Prostate gland (tissue), 2 donors: ENCODE measurements at regions not wholly inside any gene's neighbourhood (a gene's known extent, or its start where the extent isn't known, plus 50 kb on each side); places are given as distances from the start of the nearest gene placed in this dataset.

Experiments used
- DNase-seq: peaks from one replicate; pipeline ENCODE4 v3.0.0-alpha.2; 2019; ENCODE audit warnings: low spot score
- H3K27ac ChIP-seq, 2 donors: fragments of 200-600 bp; sonication (generic); 2 replicates each; pipeline ENCODE4 v1.5.1; 2017 to 2019
- H3K27me3 ChIP-seq: fragments of 200-600 bp; sonication (generic); replicated peaks from 2 replicates; pipeline ENCODE4 v1.5.1; 2019; ENCODE audit not compliant: insufficient read depth
- H3K36me3 ChIP-seq, 2 donors: fragments of 200-600 bp; sonication (generic); 1 replicate in 1 of 2; 2 replicates in 1 of 2; pipeline versions ENCODE4 v1.5.1 to v1.8.1; 2017 to 2019
- H3K4me1 ChIP-seq: fragments of 200-600 bp; sonication (generic); replicated peaks from 2 replicates; pipeline ENCODE4 v1.5.1; 2019
- H3K4me3 ChIP-seq, 2 donors: fragments of 200-600 bp; sonication (generic); 2 replicates each; pipeline ENCODE4 v1.5.1; 2017 to 2019
- H3K9me3 ChIP-seq: fragments of 200-600 bp; sonication (generic); 2 replicates; pipeline ENCODE4 v1.5.1; 2017
- POLR2A ChIP-seq: fragments of 450-650 bp; IDR thresholded peaks from one replicate; pipeline ENCODE4 v1.6.1; 2016; ENCODE audit warnings: antibody characterized with exemption, mild to moderate bottlenecking
- POLR2AphosphoS5 ChIP-seq: sonication (generic); formaldehyde crosslinking; IDR thresholded peaks from one replicate; pipeline ENCODE4 v1.6.1; 2017; ENCODE audit warnings: antibody characterized with exemption
- WGBS: methylation state at CpG from one replicate; pipeline ENCODE4 v1.1.5; 2018; 5-methylcytosine and 5-hydroxymethylcytosine counted together
- intact Hi-C: fragments of 100-400 bp; cut with DNase I; formaldehyde crosslinking; loops from one replicate; pipeline ENCODE4 v1.14.2; 2022
- TF ChIP-seq, protein P1 (sequence below), 4 experiments: fragments of 200-600 bp in 2 of 4; fragments of 450-650 bp in 2 of 4; sonication (generic) in 2 of 4; IDR thresholded peaks; 1 replicate in 3 of 4; 2 replicates in 1 of 4; pipeline ENCODE4 v1.5.1; 2016 to 2019; ENCODE audit warnings: antibody characterized with exemption in 4 of 4, mild to moderate bottlenecking in 2 of 4, moderate library complexity in 2 of 4

DNA sequence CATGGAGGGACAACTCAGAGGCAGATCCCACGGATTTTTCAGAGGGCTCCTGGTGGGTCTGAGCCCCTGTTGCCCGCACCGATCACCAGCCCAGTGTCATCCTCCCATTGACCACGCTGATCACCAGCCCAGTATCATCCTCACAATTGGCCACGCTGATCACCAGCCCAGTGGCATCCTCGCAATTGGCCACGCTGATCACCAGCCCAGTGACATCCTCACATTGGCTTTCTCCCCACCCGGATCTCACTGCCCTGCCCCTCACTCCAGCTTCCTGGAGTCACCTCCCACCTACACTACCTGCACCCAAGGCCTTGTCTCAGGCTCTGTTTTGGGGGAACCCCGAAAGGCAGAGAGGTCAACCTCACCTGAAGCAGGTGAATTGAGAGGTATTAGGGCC is 358.2 kb upstream of the TNRC6C start:
- no peak for TF ChIP-seq POLR2AphosphoS5
- no peak for TF ChIP-seq POLR2A
- TF ChIP-seq, protein P1, sequence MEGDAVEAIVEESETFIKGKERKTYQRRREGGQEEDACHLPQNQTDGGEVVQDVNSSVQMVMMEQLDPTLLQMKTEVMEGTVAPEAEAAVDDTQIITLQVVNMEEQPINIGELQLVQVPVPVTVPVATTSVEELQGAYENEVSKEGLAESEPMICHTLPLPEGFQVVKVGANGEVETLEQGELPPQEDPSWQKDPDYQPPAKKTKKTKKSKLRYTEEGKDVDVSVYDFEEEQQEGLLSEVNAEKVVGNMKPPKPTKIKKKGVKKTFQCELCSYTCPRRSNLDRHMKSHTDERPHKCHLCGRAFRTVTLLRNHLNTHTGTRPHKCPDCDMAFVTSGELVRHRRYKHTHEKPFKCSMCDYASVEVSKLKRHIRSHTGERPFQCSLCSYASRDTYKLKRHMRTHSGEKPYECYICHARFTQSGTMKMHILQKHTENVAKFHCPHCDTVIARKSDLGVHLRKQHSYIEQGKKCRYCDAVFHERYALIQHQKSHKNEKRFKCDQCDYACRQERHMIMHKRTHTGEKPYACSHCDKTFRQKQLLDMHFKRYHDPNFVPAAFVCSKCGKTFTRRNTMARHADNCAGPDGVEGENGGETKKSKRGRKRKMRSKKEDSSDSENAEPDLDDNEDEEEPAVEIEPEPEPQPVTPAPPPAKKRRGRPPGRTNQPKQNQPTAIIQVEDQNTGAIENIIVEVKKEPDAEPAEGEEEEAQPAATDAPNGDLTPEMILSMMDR (IDR thresholded peaks at IDR 0.05), result no peak

DNA sequence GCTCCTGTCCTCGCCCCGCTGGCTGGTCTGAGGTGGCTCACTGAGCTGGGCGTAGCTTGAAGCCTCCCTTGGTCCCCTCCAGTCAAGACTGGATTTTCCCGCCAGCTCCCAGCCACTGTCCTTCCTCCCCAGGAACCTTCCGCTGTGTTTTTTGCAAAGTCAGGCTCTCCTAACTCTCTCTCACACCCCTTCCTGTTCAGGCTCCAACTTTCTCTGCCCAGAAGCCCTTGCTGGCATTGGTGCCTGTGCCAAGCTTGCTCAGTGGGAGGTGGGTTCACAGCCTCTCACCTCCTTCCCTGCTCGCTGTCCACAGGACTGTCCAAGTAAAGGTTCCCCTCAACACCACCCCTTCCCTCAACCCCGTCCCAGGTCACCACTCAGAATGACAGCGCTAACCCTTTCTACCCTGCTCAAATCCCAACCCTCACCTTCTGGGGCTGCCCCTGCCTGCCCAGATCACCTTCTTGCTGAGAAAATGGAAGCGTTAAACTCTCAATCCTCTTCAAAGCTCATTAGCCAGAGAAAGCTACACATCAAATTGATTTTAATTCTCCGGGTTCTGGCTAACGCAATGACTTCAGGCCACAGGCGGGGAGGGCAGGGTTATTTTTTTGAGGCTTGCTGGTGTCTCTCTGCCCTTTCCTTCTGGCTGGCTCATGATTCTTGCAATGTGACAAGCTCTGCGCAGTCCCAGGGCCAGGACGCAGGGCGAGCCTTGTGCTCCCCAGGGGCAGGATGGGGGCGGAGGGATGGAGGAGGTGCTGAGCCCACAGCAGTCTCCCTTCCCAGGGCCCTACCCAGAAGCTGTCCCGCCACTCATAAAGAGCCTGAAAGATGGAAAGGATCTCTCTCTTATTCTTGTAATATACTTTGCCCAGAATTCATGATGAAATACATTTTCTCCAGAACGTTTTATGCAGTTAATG is 357.2 kb upstream of the TNRC6C start:
- 78% methylated on average over 18 of the region's 18 CpGs for WGBS
- intact Hi-C loops, result loop anchor here (5.0 to 10.0 kb wide), 2 partner anchors 136 to 167 kb away; no protein-coding TSS in a partner anchor
- no peak for DNase-seq
- Histone ChIP-seq H3K36me3 (no peaks in the 10 kb centered on the region), H3K4me1 (peaks cover 8% of the 10 kb centered on the region), H3K9me3 (no peaks in the 10 kb centered on the region), H3K27me3 (no peaks in the 10 kb centered on the region), H3K27ac (peak overlapping the region; percentile 77 to 80), H3K4me3 (no peak overlapping the region)
- TF ChIP-seq POLR2A (no peak), POLR2AphosphoS5 (no peak)
- TF ChIP-seq, protein P1 (IDR thresholded peaks at IDR 0.05), result no peak

More for the DNA sequence above, 358.2 kb upstream of the TNRC6C start:
- Histone ChIP-seq H3K4me3 (no peak overlapping the region), H3K27ac (peak overlapping the region in 1 of 2 donors; percentile 77), H3K9me3 (no peaks in the 10 kb centered on the region), H3K27me3 (no peaks in the 10 kb centered on the region), H3K4me1 (peaks cover 8% of the 10 kb centered on the region), H3K36me3 (no peaks in the 10 kb centered on the region)
- 91% methylated on average over 9 of the region's 9 CpGs for WGBS
- intact Hi-C loops, result loop anchor here (5.0 to 10.0 kb wide), 2 partner anchors 137 to 166 kb away; no protein-coding TSS in a partner anchor
- no peak for DNase-seq

DNA sequence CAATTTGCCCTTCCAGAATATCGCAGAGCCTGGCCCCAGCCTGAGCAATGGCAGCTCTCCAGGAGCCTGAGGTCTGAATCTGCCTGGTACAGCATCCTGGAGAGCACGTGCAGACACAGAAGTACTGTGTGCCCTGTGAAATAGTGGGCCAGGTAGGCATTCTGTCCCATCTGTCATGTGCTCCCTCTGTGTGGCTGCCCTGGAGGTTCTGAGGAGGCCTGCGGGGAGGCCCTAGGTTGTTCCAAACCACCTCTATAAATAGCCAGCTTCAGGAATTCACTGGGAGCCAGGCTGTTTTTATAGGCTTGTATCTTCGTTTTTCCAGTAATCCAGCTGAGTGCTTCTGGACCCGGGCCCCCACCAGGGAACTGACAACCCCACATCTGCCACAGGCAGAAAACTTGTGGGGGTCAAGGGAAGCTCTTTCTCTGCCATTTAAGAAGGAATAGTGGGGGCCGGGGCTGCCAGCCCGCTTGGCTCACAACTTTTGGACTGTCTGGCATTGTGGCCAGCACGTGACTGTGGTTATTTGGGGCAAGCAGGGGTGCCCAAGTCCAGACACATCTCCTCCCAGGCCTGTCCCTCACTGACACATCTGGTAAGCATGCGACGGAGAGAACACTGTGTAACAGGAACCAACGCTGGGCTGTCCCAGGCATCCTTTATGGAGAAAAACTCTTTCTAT is 356.3 kb upstream of the TNRC6C start:
- intact Hi-C loops, result loop anchor here (5.0 to 10.0 kb wide), 2 partner anchors 135 to 167 kb away; no protein-coding TSS in a partner anchor
- TF ChIP-seq POLR2A, result no peak
- peak; percentile 79 for TF ChIP-seq POLR2AphosphoS5
- 15% methylated on average over 11 of the region's 11 CpGs for WGBS

DNA sequence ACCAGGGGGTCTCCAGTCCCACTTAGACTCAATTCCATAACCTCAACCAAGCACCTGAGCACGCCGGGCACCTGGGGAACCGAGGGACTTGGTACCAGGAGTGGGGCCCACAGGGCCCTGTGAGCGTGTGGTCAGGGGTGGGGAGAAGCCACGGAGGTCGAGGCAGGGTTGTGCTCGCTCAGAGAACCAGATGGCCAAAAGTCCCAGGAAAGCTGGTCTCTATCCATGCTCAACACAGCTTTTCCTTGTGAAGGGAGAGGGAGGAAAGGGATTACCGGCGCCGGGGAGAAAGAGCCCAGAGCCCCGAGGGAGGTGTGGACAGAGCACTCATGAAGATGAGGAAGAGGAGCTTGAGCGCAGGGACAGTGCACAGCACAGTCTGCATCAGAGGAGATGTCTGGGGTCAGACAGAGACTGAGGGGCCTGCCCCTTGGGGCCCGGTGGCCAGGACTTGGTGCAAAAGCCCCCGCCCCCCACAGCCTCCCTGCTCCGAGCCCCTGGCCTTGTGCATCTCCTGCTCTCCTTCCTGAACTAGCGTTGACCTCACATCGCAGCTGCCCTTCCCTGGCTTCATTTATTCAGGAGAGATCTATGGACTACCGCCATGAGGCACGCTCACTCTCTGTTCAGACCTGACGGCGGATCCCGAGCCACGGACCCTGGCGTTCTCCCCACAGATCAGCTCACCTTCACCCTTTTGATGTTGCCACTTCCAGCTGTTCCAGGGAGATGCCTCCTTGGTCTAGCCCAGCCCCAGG is 355.4 kb upstream of the TNRC6C start:
- intact Hi-C loops, result loop anchor here (5.0 to 10.0 kb wide), 2 partner anchors 134 to 168 kb away; no protein-coding TSS in a partner anchor
- H3K27ac ChIP-seq, result peak overlapping the region; percentile 77 to 80

More for the DNA sequence above, 356.3 kb upstream of the TNRC6C start:
- peak overlapping the region; percentile 77 to 80 for H3K27ac ChIP-seq
- no peaks in the 10 kb centered on the region for H3K9me3 ChIP-seq
- H3K4me1 ChIP-seq, result peaks cover 8% of the 10 kb centered on the region
- H3K36me3 ChIP-seq, result no peaks in the 10 kb centered on the region
- DNase-seq, result peak; percentile 85
- H3K4me3 ChIP-seq, result no peak overlapping the region
- H3K27me3 ChIP-seq, result no peaks in the 10 kb centered on the region

More for the DNA sequence above, 355.4 kb upstream of the TNRC6C start:
- TF ChIP-seq POLR2A (no peak), POLR2AphosphoS5 (no peak)
- TF ChIP-seq, protein P1 (IDR thresholded peaks at IDR 0.05), result no peak
- Histone ChIP-seq H3K4me1 (peaks cover 8% of the 10 kb centered on the region), H3K4me3 (no peak overlapping the region), H3K36me3 (no peaks in the 10 kb centered on the region), H3K9me3 (no peaks in the 10 kb centered on the region), H3K27me3 (no peaks in the 10 kb centered on the region)
- DNase-seq, result no peak
- 88% methylated on average over 24 of the region's 24 CpGs for WGBS
